IMR-90 (cell line): ENCODE measurements at regions not wholly inside any gene's neighbourhood (a gene's known extent, or its start where the extent isn't known, plus 50 kb on each side); places are given as distances from the start of the nearest gene placed in this dataset.

Experiments
- ATAC-seq: fragments of 200-7000 bp; cut with Tn5 transposase; 2 replicates; pipeline ENCODE4 v1.9.1; 2020; ENCODE audit warnings: low read depth, mild to moderate bottlenecking, moderate library complexity
- BruUV-seq: library from RNA; stranded (reverse); fragments of 400-500 nt; replicated peaks from 2 replicates; lab custom pipeline; 2021; lab: Mats Ljungman, UMichigan
- CTCF ChIA-PET: fragments of 300-600 bp; formaldehyde crosslinking; extraction: SDS; loops from one replicate; lab custom pipeline; 2021; ENCODE audit warnings: antibody characterized with exemption; lab: Yijun Ruan, JAX
- POLR2A ChIA-PET: fragments of 300-600 bp; sonication (Branson Sonifier 250); formaldehyde crosslinking; loops from one replicate; lab custom pipeline; 2022; ENCODE audit warnings: antibody characterized with exemption; ENCODE audit not compliant: unreplicated experiment; lab: Charles Lee
- DNase-seq: peaks from one replicate; pipeline ENCODE4 v3.0.0; 2013
- H2AFZ ChIP-seq: replicated peaks from 2 replicates; pipeline ENCODE3; 2013; ENCODE audit warnings: low read length, mild to moderate bottlenecking; ENCODE audit not compliant: poor library complexity
- H2AK5ac ChIP-seq: 2 replicates; pipeline ENCODE4 v1.6.1; 2013; ENCODE audit warnings: low read depth, low read length, inconsistent platforms
- H2AK9ac ChIP-seq: replicated peaks from 2 replicates; pipeline ENCODE3; 2013; ENCODE audit warnings: mild to moderate bottlenecking, low read depth, low read length, moderate library complexity; ENCODE audit not compliant: poor library complexity
- H2BK120ac ChIP-seq: 2 replicates; pipeline ENCODE4 v1.6.1; 2013; ENCODE audit warnings: low read depth, low read length, inconsistent platforms
- H2BK15ac ChIP-seq: 3 replicates; pipeline ENCODE4 v1.6.1; 2013; ENCODE audit warnings: low read depth, low read length, inconsistent platforms
- H2BK20ac ChIP-seq: 2 replicates; pipeline ENCODE4 v1.6.1; 2013; ENCODE audit warnings: low read depth, mild to moderate bottlenecking, inconsistent platforms, low read length, moderate library complexity
- H2BK5ac ChIP-seq: 2 replicates; pipeline ENCODE4 v1.6.1; 2013; ENCODE audit warnings: mild to moderate bottlenecking, low read depth, low read length, inconsistent platforms; ENCODE audit not compliant: poor library complexity, severe bottlenecking
- H3K14ac ChIP-seq: replicated peaks from 2 replicates; pipeline ENCODE4 v1.6.1; 2013; ENCODE audit warnings: low read depth, low read length, inconsistent platforms
- H3K18ac ChIP-seq: 2 replicates; pipeline ENCODE4 v1.6.1; 2013; ENCODE audit warnings: low read depth, low read length, control low read depth
- H3K23ac ChIP-seq: 2 replicates; pipeline ENCODE4 v1.6.1; 2013; ENCODE audit warnings: low read depth, low read length, inconsistent platforms
- H3K27ac ChIP-seq: 2 replicates; pipeline ENCODE4 v1.5.1; 2013; ENCODE audit warnings: mild to moderate bottlenecking, control low read depth, low read length; ENCODE audit not compliant: insufficient read depth
- H3K27me3 ChIP-seq: 2 replicates; pipeline ENCODE4 v1.6.1; 2013; ENCODE audit warnings: low read length; ENCODE audit not compliant: control insufficient read depth, insufficient read depth
- H3K36me3 ChIP-seq: 2 replicates; pipeline ENCODE4 v1.6.1; 2013; ENCODE audit warnings: low read length, mixed read lengths; ENCODE audit not compliant: control insufficient read depth, insufficient read depth
- H3K4ac ChIP-seq: 2 replicates; pipeline ENCODE4 v1.6.1; 2013; ENCODE audit warnings: low read depth, low read length, inconsistent platforms
- H3K4me1 ChIP-seq: 2 replicates; pipeline ENCODE4 v1.6.1; 2013; ENCODE audit warnings: low read length, mixed read lengths; ENCODE audit not compliant: control insufficient read depth, insufficient read depth
- H3K4me2 ChIP-seq: 2 replicates; pipeline ENCODE4 v1.6.1; 2013; ENCODE audit warnings: low read depth, mild to moderate bottlenecking, control low read depth, low read length, moderate library complexity
- H3K4me3 ChIP-seq: 2 replicates; pipeline ENCODE4 v1.5.1; 2013; ENCODE audit warnings: low read depth, mild to moderate bottlenecking, control low read depth, low read length, moderate library complexity; ENCODE audit not compliant: insufficient read depth
- H3K56ac ChIP-seq: 2 replicates; pipeline ENCODE4 v1.6.1; 2013; ENCODE audit warnings: low read length, inconsistent platforms; ENCODE audit not compliant: insufficient read depth; ENCODE audit errors: extremely low read depth
- H3K79me1 ChIP-seq, 2 experiments: 2 replicates each; pipeline ENCODE4 v1.6.1; 2013; ENCODE audit warnings: low read length in 2 of 2, inconsistent platforms in 1 of 2, low read depth in 1 of 2
- H3K9ac ChIP-seq: 2 replicates; pipeline ENCODE4 v1.6.1; 2013; ENCODE audit warnings: low read depth, low read length, control low read depth
- H3K9me1 ChIP-seq: 2 replicates; pipeline ENCODE4 v1.6.1; 2013; ENCODE audit warnings: low read length, inconsistent platforms; ENCODE audit not compliant: insufficient read depth
- H3K9me3 ChIP-seq: 2 replicates; pipeline ENCODE4 v1.6.1; 2013; ENCODE audit warnings: low read length; ENCODE audit not compliant: control insufficient read depth, insufficient read depth
- H4K20me1 ChIP-seq: 2 replicates; pipeline ENCODE4 v1.6.1; 2013; ENCODE audit warnings: low read length, inconsistent platforms; ENCODE audit not compliant: insufficient read depth
- H4K5ac ChIP-seq: 2 replicates; pipeline ENCODE4 v1.6.1; 2013; ENCODE audit warnings: mild to moderate bottlenecking, low read depth, low read length, control low read depth
- H4K8ac ChIP-seq, 2 experiments: 2 replicates each; pipeline ENCODE4 v1.6.1; 2013; ENCODE audit warnings: low read depth in 2 of 2, low read length in 2 of 2, control low read depth in 1 of 2, inconsistent platforms in 1 of 2
- H4K91ac ChIP-seq: 2 replicates; pipeline ENCODE4 v1.6.1; 2013; ENCODE audit warnings: low read depth, low read length, inconsistent platforms; ENCODE audit not compliant: insufficient read depth
- BHLHE40 ChIP-seq: fragments of 150-350 bp; IDR thresholded peaks from 2 replicates; pipeline ENCODE4 v1.6.1; 2016; ENCODE audit warnings: mild to moderate bottlenecking, low read depth, low read length
- CEBPB ChIP-seq: IDR thresholded peaks from 2 replicates; pipeline ENCODE4 v1.6.1; 2012; ENCODE audit warnings: low read depth, low read length, improper control_type of control experiment
- CHD1 ChIP-seq: IDR thresholded peaks from 2 replicates; pipeline ENCODE4 v1.6.1; 2012; ENCODE audit warnings: low read depth, low read length, improper control_type of control experiment
- CTCF ChIP-seq: conservative IDR thresholded peaks from 2 replicates; pipeline ENCODE4 v1.5.1; 2012; ENCODE audit warnings: mild to moderate bottlenecking, low read depth, low read length, improper control_type of control experiment
- ELK1 ChIP-seq: fragments of 150-350 bp; IDR thresholded peaks from 2 replicates; pipeline ENCODE4 v1.6.1; 2016; ENCODE audit warnings: low read depth, mild to moderate bottlenecking, low read length, moderate library complexity, borderline replicate concordance
- FOS ChIP-seq: fragments of 150-350 bp; IDR thresholded peaks from 2 replicates; pipeline ENCODE4 v1.6.1; 2016; ENCODE audit warnings: low read depth, low read length
- RCOR1 ChIP-seq: IDR thresholded peaks from 2 replicates; pipeline ENCODE4 v1.6.1; 2012; ENCODE audit warnings: mild to moderate bottlenecking, low read length, improper control_type of control experiment; ENCODE audit not compliant: insufficient replicate concordance
- RFX5 ChIP-seq: IDR thresholded peaks from 2 replicates; pipeline ENCODE4 v1.8.0; 2012; ENCODE audit warnings: low read depth, mild to moderate bottlenecking, low read length, moderate library complexity
- WGBS, 2 experiments: methylation state at CpG; one replicate each; pipeline versions ENCODE4 v1.1.5 to v1.1.7; 2013; ENCODE audit warnings: missing lambda C conversion rate in 2 of 2; ENCODE audit not compliant: insufficient read length in 1 of 2; ENCODE audit errors: extremely low coverage in 2 of 2; 5-methylcytosine and 5-hydroxymethylcytosine counted together
- dilution Hi-C: fragments of 300-500 bp; cut with HindIII; formaldehyde crosslinking; loops from one replicate; pipeline ENCODE4 v1.14.3; 2018; ENCODE audit warnings: low sequenced_read_pairs; ENCODE audit not compliant: unreplicated experiment
- in situ Hi-C: fragments of 300-500 bp; cut with MboI; formaldehyde crosslinking; loops from 3 replicates; pipeline ENCODE4 v1.14.3; 2019; ENCODE audit warnings: low sequenced_read_pairs, inconsistent platforms, mixed read lengths
- intact Hi-C: fragments of 100-400 bp; cut with micrococcal nuclease; formaldehyde crosslinking; loops from 2 replicates; pipeline ENCODE4 v1.10.0; 2022

- Histone ChIP-seq H4K8ac (no peak overlapping the region), H3K23ac (no peak overlapping the region), H3K79me1 (no peaks in the 10 kb centered on the region), H3K56ac (no peak overlapping the region), H2AFZ (no peak overlapping the region), H3K4me1 (peaks cover 3% of the 10 kb centered on the region; the same call in 1 of the 2 replicates), H3K4ac (no peak overlapping the region; the same call in 1 of the 2 replicates), H3K4me3 (no peak overlapping the region), H4K5ac (no peak overlapping the region), H2BK15ac (no peak overlapping the region), H3K9me1 (no peaks in the 10 kb centered on the region), H3K18ac (no peak overlapping the region), H3K14ac (peak overlapping the region; percentile 66), H3K9me3 (no peaks in the 10 kb centered on the region; the same call in 1 of the 2 replicates), H3K27me3 (no peaks in the 10 kb centered on the region), H3K4me2 (no peak overlapping the region), H2BK120ac (no peak overlapping the region), H2BK5ac (no peak overlapping the region), H4K20me1 (no peaks in the 10 kb centered on the region), H3K9ac (no peak overlapping the region), H4K91ac (no peak overlapping the region), H2BK20ac (peak overlapping the region; percentile 22; the same call in 1 of the 2 replicates), H2AK9ac (no peak overlapping the region), H2AK5ac (no peak overlapping the region), H3K36me3 (no peaks in the 10 kb centered on the region), H3K27ac (no peak overlapping the region)
- ChIA-PET CTCF (no interaction called here), POLR2A (no interaction called here)
- ATAC-seq (no peak), DNase-seq (no peak)
- dilution Hi-C loops: no loop called here
- no peak for TF ChIP-seq CHD1
- no peak for TF ChIP-seq BHLHE40
- TF ChIP-seq RFX5: no peak
- TF ChIP-seq RCOR1: no peak
- no peak for TF ChIP-seq CEBPB
- no peak for TF ChIP-seq FOS
- TF ChIP-seq CTCF: no peak
- no peak for TF ChIP-seq ELK1
- 100% methylated on average over 1 of the region's 6 CpGs; no CpG with 5 or more reads in 1 of the 2 experiments for WGBS, 2 experiments
- BruUV-seq: no TSS peak
- in situ Hi-C loops: no loop called here
- intact Hi-C loops: no loop called here
These were observed 639.4 kb downstream of the SLC16A7 start for GRCh38 chr12:60235261-60235660.
